GM12892 (cell line): ENCODE measurements at regions not wholly inside any gene's neighbourhood (a gene's known extent, or its start where the extent isn't known, plus 50 kb on each side); places are given as distances from the start of the nearest gene placed in this dataset.

Experiments
- DNase-seq: peaks from one replicate; pipeline ENCODE4 v3.0.0; 2011; ENCODE audit not compliant: insufficient read length
- FAIRE-seq: peaks from 2 replicates; lab custom pipeline; 2011; peaks lifted over from hg19 to GRCh38; lab: Jason Lieb, UNC
- POLR2A ChIP-seq: IDR thresholded peaks from 2 replicates; pipeline ENCODE4 v1.6.1; 2011; ENCODE audit warnings: low read depth, low read length, control low read depth
- POLR2AphosphoS5 ChIP-seq: IDR thresholded peaks from 2 replicates; pipeline ENCODE4 v1.6.1; 2011; ENCODE audit warnings: low read depth, low read length, control low read depth
- TAF1 ChIP-seq: IDR thresholded peaks from 2 replicates; pipeline ENCODE4 v1.6.1; 2011; ENCODE audit warnings: low read depth, mild to moderate bottlenecking, control low read depth, low read length, borderline replicate concordance

GRCh38 chr11:116602637-116602942 lies 170.2 kb downstream of the BUD13 start:
- no peak for TF ChIP-seq POLR2A
- no peak for TF ChIP-seq TAF1
- no peak for TF ChIP-seq POLR2AphosphoS5
- FAIRE-seq = no peak
- no peak for DNase-seq

GRCh38 chr11:116601814-116602636 lies 170.8 kb downstream of the BUD13 start:
- FAIRE-seq (no peak), DNase-seq (no peak)
- no peak for TF ChIP-seq POLR2AphosphoS5
- no peak for TF ChIP-seq TAF1
- no peak for TF ChIP-seq POLR2A

GRCh38 chr11:116600930-116601329 lies 171.9 kb downstream of the BUD13 start:
- no peak for DNase-seq
- TF ChIP-seq TAF1 (no peak), POLR2AphosphoS5 (no peak), POLR2A (no peak)
- FAIRE-seq = no peak

GRCh38 chr11:116598556-116598955 lies 174.2 kb downstream of the BUD13 start:
- DNase-seq = no peak
- no peak for FAIRE-seq
- TF ChIP-seq POLR2A = no peak
- no peak for TF ChIP-seq TAF1
- no peak for TF ChIP-seq POLR2AphosphoS5

GRCh38 chr11:116598036-116598435 lies 174.8 kb downstream of the BUD13 start:
- TF ChIP-seq POLR2A (no peak), POLR2AphosphoS5 (no peak), TAF1 (no peak)
- DNase-seq (no peak), FAIRE-seq (no peak)

- FAIRE-seq (no peak), DNase-seq (no peak)
- no peak for TF ChIP-seq POLR2A
- no peak for TF ChIP-seq TAF1
- no peak for TF ChIP-seq POLR2AphosphoS5
Observed at GRCh38 chr11:116596346-116597260, 176.2 kb downstream of the BUD13 start.

- TF ChIP-seq POLR2A = no peak
- no peak for DNase-seq
- FAIRE-seq = no peak
Observed at GRCh38 chr11:116595305-116595880, 177.4 kb downstream of the BUD13 start.

- FAIRE-seq (no peak), DNase-seq (no peak)
- TF ChIP-seq POLR2A (no peak), TAF1 (no peak), POLR2AphosphoS5 (no peak)
Observed at GRCh38 chr11:116590844-116591570, 181.8 kb downstream of the BUD13 start.

GRCh38 chr11:116589402-116589801 lies 183.4 kb downstream of the BUD13 start:
- FAIRE-seq (no peak), DNase-seq (no peak)
- TF ChIP-seq TAF1 = no peak
- no peak for TF ChIP-seq POLR2AphosphoS5
- no peak for TF ChIP-seq POLR2A

- FAIRE-seq (no peak), DNase-seq (no peak)
- TF ChIP-seq POLR2A = no peak
- TF ChIP-seq POLR2AphosphoS5 = no peak
- no peak for TF ChIP-seq TAF1
Observed at GRCh38 chr11:116586392-116586791, 186.4 kb downstream of the BUD13 start.

GRCh38 chr11:116582571-116582970 lies 190.2 kb downstream of the BUD13 start:
- FAIRE-seq = no peak
- TF ChIP-seq TAF1 (no peak), POLR2AphosphoS5 (no peak), POLR2A (no peak)
- DNase-seq = no peak
